GM12875 (cell line): ENCODE measurements at regions not wholly inside any gene's neighbourhood (a gene's known extent, or its start where the extent isn't known, plus 50 kb on each side); places are given as distances from the start of the nearest gene placed in this dataset.
"Not testable (repeated sequence)": the region's sequence is repeated elsewhere in the genome, so short reads cannot be mapped to it uniquely, and the experiment has no call there.

Source experiments
- H3K4me3 ChIP-seq: one replicate; pipeline ENCODE4 v1.5.1; 2011; ENCODE audit warnings: low read depth, low read length, control low read depth
- TF ChIP-seq, protein P1 (sequence below): IDR thresholded peaks from 2 replicates; pipeline ENCODE4 v1.5.1; 2011; ENCODE audit warnings: low read depth, mild to moderate bottlenecking, control low read depth, inconsistent platforms, low read length, moderate library complexity, borderline replicate concordance; ENCODE audit not compliant: insufficient read depth

DNA sequence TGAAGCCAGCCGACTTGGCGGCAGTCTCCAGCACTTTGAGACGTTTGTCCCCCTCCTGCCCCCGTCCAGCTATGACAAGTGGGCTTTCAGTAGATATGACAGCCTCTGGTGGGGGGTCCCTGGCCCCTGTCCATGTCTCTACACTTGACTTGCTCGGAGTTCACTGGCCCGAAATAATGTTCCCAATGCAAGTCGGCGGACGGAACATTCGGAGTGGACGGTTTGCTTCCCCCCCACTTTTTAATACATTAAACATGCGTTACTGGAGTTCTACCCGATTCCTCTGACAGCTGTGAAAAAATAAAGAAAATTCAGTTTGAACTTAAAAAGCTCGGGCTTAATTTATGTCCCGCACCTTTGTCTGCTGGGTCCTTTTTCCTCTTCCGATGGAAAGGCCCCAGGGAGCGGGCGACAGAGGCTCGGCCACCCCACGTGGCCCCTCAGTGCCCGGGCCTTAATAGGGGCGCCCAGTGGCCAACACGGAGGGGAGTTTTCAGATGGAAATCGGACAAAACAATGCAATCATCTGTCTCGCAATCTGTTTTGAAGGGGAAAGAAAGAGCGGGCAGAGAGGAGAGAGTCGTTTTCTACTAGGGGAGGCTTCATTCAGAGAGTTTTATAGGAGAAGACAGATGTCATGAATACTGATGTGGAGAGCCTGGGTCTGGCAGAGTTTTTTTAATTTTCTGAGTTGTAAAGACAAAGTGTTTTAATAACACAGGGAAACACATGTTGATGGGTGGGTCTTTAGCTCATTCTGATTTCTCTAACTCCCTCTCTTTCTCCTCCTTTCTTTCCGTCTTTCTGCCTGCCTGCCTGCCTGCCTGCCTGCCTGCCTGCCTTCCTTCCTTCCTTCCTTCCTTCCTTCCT lies 50.2 kb downstream of the SMIM38 start:
- H3K4me3 ChIP-seq, result no peak overlapping the region
- TF ChIP-seq, protein P1, sequence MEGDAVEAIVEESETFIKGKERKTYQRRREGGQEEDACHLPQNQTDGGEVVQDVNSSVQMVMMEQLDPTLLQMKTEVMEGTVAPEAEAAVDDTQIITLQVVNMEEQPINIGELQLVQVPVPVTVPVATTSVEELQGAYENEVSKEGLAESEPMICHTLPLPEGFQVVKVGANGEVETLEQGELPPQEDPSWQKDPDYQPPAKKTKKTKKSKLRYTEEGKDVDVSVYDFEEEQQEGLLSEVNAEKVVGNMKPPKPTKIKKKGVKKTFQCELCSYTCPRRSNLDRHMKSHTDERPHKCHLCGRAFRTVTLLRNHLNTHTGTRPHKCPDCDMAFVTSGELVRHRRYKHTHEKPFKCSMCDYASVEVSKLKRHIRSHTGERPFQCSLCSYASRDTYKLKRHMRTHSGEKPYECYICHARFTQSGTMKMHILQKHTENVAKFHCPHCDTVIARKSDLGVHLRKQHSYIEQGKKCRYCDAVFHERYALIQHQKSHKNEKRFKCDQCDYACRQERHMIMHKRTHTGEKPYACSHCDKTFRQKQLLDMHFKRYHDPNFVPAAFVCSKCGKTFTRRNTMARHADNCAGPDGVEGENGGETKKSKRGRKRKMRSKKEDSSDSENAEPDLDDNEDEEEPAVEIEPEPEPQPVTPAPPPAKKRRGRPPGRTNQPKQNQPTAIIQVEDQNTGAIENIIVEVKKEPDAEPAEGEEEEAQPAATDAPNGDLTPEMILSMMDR, result no peak

DNA sequence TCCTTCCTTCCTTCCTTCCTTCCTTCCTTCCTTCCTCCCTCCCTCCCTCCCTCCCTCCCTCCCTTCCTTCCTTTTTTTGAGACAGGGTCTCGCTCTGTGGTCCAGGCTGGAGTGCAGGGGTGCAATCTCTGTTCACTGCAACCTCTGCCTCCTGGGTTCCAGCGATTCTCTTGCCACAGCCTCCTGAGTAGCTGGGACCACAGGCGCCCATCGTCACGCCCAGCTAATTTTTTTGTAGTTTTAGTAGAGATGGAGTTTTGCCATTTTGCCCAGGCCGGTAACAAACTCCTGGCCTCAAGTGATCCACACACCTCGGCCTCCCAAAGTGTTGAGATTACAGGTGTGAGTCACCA lies 50.9 kb downstream of the SMIM38 start:
- not testable (repeated sequence) for H3K4me3 ChIP-seq

DNA sequence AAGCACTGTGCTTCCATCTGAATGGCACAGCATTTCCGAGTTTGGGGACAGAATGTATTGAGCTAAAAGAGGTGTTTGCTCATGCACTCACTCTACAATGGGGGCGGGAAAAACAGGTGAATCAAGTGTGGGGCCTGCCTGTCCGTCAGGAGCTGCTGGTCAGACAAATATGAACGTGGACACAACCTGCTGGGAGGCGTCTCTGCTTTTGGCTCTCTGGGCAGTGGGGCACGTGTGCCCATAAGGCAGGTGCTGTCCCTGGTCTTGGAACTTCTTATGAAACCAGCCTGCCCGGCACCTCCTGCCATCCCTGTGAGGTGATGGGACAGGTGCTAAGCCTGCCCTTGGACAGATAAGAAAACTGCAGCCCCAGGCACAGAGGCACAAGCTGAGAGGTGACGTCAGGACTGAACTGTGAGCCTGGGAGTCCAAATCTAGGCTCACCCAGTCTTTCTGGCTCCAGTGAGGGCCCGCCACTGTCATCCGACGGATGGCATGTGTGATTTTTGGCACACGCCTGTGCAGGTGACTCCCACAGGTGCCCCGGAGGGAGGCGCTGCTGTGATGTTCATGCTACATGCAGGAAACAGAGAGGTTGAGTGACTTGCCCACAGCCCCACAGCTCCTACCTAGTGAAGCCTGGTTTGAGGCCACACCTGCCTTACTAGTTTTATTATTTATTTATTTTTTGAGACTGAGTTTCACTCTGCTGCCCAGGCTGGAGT lies 51.6 kb downstream of the SMIM38 start:
- TF ChIP-seq, protein P1, result no peak
- no peak overlapping the region for H3K4me3 ChIP-seq

DNA sequence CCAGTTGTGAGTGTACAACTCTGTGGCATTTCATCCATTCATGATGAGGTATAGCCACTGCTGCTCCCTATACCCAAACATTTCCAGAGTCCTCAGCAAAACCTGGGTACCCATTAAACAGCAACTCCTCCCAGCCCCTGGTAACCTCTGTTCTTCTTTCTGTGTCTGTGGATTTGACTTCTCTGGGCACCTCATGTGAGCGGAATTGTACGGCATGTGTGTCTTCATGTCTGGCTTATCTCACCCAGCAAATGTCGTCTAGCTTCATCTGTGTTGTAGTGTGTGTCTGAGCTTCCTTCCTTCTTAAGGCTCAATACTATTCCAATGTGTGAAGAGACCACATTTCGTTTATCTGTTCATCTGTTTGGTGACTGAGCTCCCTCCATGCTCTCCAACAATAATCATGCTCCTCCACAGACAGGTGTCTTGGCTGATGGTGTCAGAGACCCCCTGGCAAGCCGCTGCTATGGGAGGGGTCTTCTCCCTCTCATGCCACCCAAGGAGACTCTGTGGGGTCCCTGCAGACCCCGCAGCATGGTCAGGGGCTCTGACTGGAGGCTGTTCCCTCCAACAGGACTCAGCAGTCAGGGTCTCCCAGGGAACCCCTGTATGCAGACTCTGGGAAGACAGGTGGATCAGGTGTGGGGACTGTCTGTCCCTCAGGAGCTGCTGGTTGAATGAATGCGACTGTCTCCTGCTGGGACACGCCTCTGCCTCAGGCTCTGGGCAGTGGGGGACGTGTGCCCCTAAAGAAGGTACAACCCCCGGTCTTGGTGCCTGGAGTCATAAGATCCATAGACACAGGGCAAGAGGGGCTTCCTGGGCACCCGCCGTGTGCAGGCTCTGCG lies 52.7 kb downstream of the SMIM38 start:
- TF ChIP-seq, protein P1, result no peak
- no peak overlapping the region for H3K4me3 ChIP-seq

DNA sequence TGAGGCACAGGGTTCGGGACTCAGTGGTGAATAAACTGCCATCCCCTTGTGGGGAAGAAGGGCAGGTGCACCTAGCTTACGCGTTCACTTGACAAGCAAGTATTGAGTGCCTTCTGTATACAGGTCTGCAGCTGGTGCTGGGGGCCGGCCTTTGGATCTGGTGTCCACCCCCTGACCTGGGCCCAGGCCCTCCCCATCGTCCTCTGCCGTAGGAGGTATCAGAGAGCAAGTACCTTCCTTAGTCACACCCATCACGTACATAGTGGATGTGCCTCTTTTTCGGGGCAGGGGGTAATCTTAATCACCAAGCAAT lies 53.3 kb downstream of the SMIM38 start:
- H3K4me3 ChIP-seq, result no peak overlapping the region
- TF ChIP-seq, protein P1, result no peak

DNA sequence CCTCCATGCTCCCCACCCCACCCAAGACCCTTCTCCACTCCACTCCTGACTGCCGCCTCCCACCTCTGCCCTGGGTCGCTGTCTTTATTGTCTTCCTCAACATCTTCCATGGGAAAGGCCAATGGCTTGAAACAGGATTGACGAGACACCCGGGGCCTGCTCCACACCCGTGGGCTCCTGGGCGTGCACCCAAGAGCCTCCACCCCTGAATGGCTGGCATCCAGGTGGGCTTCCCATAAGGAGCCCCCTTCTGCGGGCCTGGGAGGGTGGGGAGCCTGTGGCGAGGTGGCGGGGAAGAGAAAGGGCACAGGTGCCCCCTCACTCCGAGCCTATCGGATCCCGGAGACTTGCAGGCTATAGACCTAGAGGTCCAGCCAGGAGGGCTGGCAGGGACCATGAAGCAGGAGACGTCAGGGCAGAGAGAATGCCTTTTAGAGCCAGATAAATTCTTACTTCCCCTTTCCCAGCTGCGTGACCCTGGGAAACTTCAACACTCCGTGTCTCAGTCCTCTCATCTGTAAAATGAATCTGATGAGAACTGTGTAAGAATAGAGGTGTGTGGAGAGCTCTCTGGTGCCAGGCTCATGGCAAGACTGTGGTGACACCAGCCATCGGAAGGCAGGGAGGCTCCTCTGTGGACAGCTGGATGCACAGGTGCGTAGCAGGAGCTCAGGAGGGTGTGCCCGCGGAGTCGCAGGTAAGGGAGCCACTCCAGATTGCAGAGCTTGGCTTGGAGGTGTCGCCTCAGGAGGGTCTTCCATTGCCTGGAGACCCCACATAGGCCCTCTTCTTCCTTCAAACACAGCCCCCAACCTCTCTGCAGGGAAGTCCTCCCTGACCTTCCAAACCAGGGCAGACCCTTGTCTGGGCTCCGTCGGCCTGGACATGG lies 53.9 kb downstream of the SMIM38 start:
- H3K4me3 ChIP-seq, result no peak overlapping the region
- TF ChIP-seq, protein P1, result no peak
